ENCODE measurements at regions not wholly inside any gene's neighbourhood (a gene's known extent, or its start where the extent isn't known, plus 50 kb on each side); places are given as distances from the start of the nearest gene placed in this dataset.
A peak's percentile ranks its signal among the peaks of the same experiment; 100 is the strongest.

DNA sequence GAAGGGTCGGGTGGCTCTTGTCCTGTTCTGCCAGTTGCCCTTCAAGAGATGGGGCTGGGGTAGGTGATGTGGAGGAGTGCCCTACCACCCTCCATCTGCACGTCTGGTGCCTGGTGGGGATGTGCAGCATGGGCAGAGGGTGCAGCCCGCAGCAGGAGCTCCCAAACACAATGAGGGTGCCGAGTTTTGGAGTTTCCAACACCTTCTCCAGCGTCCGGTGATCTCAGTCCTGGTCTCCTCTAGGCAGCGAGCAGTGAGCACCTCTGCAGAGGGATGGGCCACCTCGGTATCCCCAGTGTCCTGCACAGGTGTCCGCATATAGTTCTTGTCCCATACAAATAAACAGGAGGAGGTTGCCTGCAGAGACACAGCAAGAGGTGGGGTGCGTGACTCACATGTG lies 136.0 kb downstream of the ENGASE start:
- H3K36me3 Mint-ChIP-seq: no peaks in the 10 kb centered on the region
- peaks cover 0 to 2% (median 0%) of the 10 kb centered on the region in 4 donors for H3K4me1 Mint-ChIP-seq
- peaks cover 9% of the 10 kb centered on the region for H3K27me3 Mint-ChIP-seq
- no peaks in the 10 kb centered on the region for H3K9me3 ChIP-seq (ENCODE audit: control insufficient read depth in 2 of 2, low read length in 2 of 2)
- no peak overlapping the region for H3K27ac Mint-ChIP-seq
- no peaks in the 10 kb centered on the region for H3K27me3 ChIP-seq (ENCODE audit: control insufficient read depth, insufficient read depth, low read length)
- H3K4me3 ChIP-seq (ENCODE audit: low read depth, low read length): no peak overlapping the region
- DNase-seq (no peak), ATAC-seq (ENCODE audit: low read depth in 2 of 2) (no peak)
- no peak overlapping the region for H3K4me3 Mint-ChIP-seq
- no peaks in the 10 kb centered on the region for H3K36me3 ChIP-seq (ENCODE audit: control insufficient read depth, insufficient read depth, low read length)
- H3K4me1 ChIP-seq (ENCODE audit: control insufficient read depth, insufficient read depth, low read length, poor library complexity, severe bottlenecking): no peaks in the 10 kb centered on the region
- no peak overlapping the region for H3K27ac ChIP-seq (ENCODE audit: insufficient read depth, low read length, poor library complexity, severe bottlenecking)
- no peaks in the 10 kb centered on the region for H3K9me3 Mint-ChIP-seq

DNA sequence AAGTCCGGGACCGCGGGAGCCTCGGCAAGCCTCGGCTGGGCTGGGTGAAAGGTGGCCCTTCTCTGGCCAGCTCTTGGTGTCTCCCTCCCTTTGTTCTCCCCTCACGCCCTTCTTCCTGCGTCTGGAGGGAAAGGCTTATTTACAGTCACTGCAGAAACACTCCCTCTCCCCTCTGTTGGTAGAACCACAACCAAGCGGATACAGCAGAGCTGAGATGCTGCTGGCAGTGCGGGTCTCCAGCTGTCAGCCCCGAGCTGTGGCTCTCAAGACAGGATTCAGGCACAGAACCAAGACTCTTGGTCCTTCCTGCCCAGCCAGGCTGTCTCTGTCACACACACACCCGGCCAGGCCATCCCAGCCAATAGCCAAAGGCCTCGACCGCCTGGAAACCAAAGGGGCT lies 133.3 kb downstream of the ENGASE start:
- Histone ChIP-seq H3K4me1 (ENCODE audit: control insufficient read depth, insufficient read depth, low read length, poor library complexity, severe bottlenecking) (no peaks in the 10 kb centered on the region), H3K9me3 (ENCODE audit: control insufficient read depth in 2 of 2, low read length in 2 of 2) (no peaks in the 10 kb centered on the region), H3K27ac (ENCODE audit: insufficient read depth, low read length, poor library complexity, severe bottlenecking) (no peak overlapping the region), H3K4me3 (ENCODE audit: low read depth, low read length) (no peak overlapping the region), H3K27me3 (ENCODE audit: control insufficient read depth, insufficient read depth, low read length) (no peaks in the 10 kb centered on the region), H3K36me3 (ENCODE audit: control insufficient read depth, insufficient read depth, low read length) (no peaks in the 10 kb centered on the region)
- H3K27me3 Mint-ChIP-seq: peaks cover 5% of the 10 kb centered on the region
- H3K9me3 Mint-ChIP-seq: no peaks in the 10 kb centered on the region
- DNase-seq (no peak), ATAC-seq (ENCODE audit: low read depth in 2 of 2) (no peak)
- peaks cover 0 to 2% (median 0%) of the 10 kb centered on the region in 4 donors for H3K4me1 Mint-ChIP-seq
- H3K36me3 Mint-ChIP-seq: no peaks in the 10 kb centered on the region
- no peak overlapping the region for H3K27ac Mint-ChIP-seq
- no peak overlapping the region for H3K4me3 Mint-ChIP-seq

DNA sequence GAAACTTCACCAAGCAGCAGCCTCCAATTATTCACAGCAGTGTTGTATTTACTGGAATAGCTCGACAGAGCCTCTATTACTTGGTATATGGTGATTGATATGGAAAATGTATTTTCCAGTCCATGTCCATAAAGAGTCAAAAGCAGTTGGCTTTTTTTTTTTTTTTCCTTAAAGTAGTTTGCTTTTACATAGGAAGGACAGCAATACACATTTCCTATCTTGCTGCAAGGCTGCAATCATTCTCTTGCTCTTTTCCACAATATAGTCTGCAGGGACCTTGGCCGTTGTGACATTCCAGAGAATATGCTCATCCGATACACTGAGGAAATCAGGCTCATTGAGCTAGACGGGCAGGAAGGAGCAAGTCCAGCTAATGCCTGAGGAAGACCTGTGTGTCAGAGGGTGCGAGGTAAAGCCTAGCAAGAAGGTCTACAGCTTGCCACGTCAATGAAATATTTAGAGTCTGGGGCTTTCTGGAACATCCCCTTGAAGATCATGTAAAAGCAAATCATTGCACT lies 131.1 kb downstream of the ENGASE start:
- no peaks in the 10 kb centered on the region for H3K27me3 ChIP-seq (ENCODE audit: control insufficient read depth, insufficient read depth, low read length)
- no peak overlapping the region for H3K27ac ChIP-seq (ENCODE audit: insufficient read depth, low read length, poor library complexity, severe bottlenecking)
- no peaks in the 10 kb centered on the region for H3K9me3 ChIP-seq (ENCODE audit: control insufficient read depth in 2 of 2, low read length in 2 of 2)
- Mint-ChIP-seq H3K27me3 (peaks cover 11% of the 10 kb centered on the region), H3K9me3 (no peaks in the 10 kb centered on the region), H3K4me1 (peaks cover 0 to 2% (median 0%) of the 10 kb centered on the region in 4 donors), H3K4me3 (no peak overlapping the region), H3K27ac (no peak overlapping the region), H3K36me3 (no peaks in the 10 kb centered on the region)
- no peak overlapping the region for H3K4me3 ChIP-seq (ENCODE audit: low read depth, low read length)
- ATAC-seq (ENCODE audit: low read depth in 2 of 2) (no peak), DNase-seq (no peak)
- H3K36me3 ChIP-seq (ENCODE audit: control insufficient read depth, insufficient read depth, low read length): no peaks in the 10 kb centered on the region
- H3K4me1 ChIP-seq (ENCODE audit: control insufficient read depth, insufficient read depth, low read length, poor library complexity, severe bottlenecking): no peaks in the 10 kb centered on the region

DNA sequence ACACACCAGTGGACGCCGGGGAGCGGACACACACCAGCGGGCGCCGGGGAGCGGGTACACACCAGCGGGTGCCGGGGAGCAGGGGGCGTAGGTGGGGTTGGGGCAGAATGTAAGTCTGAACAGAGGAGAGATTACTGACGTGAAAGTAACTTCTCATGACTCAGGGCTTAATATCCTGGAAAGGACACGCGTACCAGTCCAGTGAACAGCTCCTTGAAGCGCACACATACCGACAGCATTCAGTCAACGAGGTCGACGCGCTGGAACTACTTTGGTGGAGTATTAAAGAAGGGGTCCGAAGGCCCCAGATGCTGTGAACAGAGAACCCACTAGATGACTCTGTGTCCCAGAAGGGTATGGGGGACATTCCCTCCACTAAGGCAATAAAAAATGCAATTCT lies 129.6 kb downstream of the ENGASE start:
- Histone ChIP-seq H3K4me3 (ENCODE audit: low read depth, low read length) (no peak overlapping the region), H3K36me3 (ENCODE audit: control insufficient read depth, insufficient read depth, low read length) (no peaks in the 10 kb centered on the region), H3K27ac (ENCODE audit: insufficient read depth, low read length, poor library complexity, severe bottlenecking) (no peak overlapping the region), H3K9me3 (ENCODE audit: control insufficient read depth in 2 of 2, low read length in 2 of 2) (no peaks in the 10 kb centered on the region), H3K4me1 (ENCODE audit: control insufficient read depth, insufficient read depth, low read length, poor library complexity, severe bottlenecking) (no peaks in the 10 kb centered on the region), H3K27me3 (ENCODE audit: control insufficient read depth, insufficient read depth, low read length) (no peaks in the 10 kb centered on the region)
- H3K27me3 Mint-ChIP-seq: peaks cover 6% of the 10 kb centered on the region
- no peak overlapping the region for H3K4me3 Mint-ChIP-seq
- no peaks in the 10 kb centered on the region for H3K9me3 Mint-ChIP-seq
- DNase-seq: no peak
- no peaks in the 10 kb centered on the region for H3K36me3 Mint-ChIP-seq
- no peak overlapping the region for H3K27ac Mint-ChIP-seq
- peaks cover 0 to 2% (median 0%) of the 10 kb centered on the region in 4 donors for H3K4me1 Mint-ChIP-seq
- no peak for ATAC-seq (ENCODE audit: low read depth in 2 of 2)

DNA sequence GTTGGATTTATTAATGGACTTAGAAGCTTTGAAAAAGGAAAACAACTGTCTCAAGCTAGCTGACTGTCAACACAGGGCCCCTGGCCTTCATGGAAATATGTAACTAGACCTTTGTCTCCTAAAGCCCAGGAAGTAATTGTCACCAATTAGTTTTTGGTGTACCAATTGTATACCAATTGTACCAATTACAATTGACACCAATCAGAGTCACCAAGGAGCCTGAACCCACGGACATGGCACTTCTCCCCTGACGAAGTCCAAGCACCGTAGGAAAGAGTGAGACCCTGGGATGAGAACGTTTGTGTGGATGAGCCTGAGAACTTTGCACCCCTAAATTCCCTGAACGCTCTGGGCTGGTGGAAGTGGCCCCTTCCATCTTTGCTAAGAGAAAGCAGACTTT lies 129.0 kb downstream of the ENGASE start:
- Histone ChIP-seq H3K4me3 (ENCODE audit: low read depth, low read length) (no peak overlapping the region), H3K27ac (ENCODE audit: insufficient read depth, low read length, poor library complexity, severe bottlenecking) (no peak overlapping the region), H3K4me1 (ENCODE audit: control insufficient read depth, insufficient read depth, low read length, poor library complexity, severe bottlenecking) (no peaks in the 10 kb centered on the region), H3K27me3 (ENCODE audit: control insufficient read depth, insufficient read depth, low read length) (no peaks in the 10 kb centered on the region), H3K36me3 (ENCODE audit: control insufficient read depth, insufficient read depth, low read length) (no peaks in the 10 kb centered on the region), H3K9me3 (ENCODE audit: control insufficient read depth in 2 of 2, low read length in 2 of 2) (no peaks in the 10 kb centered on the region)
- no peak overlapping the region for H3K27ac Mint-ChIP-seq
- no peaks in the 10 kb centered on the region for H3K36me3 Mint-ChIP-seq
- DNase-seq (no peak), ATAC-seq (ENCODE audit: low read depth in 2 of 2) (no peak)
- H3K4me3 Mint-ChIP-seq: no peak overlapping the region
- H3K4me1 Mint-ChIP-seq: no peaks in the 10 kb centered on the region
- H3K27me3 Mint-ChIP-seq: peaks cover 6% of the 10 kb centered on the region
- H3K9me3 Mint-ChIP-seq: no peaks in the 10 kb centered on the region

DNA sequence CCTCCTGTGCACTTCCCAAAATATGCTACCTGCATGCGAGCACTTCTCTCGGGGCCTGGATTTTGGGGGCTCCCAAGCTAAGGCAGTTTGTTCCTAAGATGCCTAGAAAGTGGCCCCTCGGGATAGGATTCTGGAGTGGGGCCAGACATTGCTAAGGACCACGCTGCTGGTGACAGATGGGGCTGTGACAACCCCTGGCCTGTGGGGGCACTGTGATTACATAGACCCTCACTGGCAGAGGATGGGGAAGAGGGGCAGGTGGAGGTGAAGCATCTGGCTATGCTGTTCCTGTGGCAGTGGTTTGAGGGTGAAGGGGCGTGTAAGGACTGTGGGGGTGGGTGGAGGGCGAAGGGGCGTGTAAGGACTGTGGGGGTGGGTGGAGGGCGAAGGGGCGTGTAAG lies 128.4 kb downstream of the ENGASE start:
- H3K27me3 Mint-ChIP-seq: peaks cover 6% of the 10 kb centered on the region
- no peaks in the 10 kb centered on the region for H3K36me3 Mint-ChIP-seq
- no peaks in the 10 kb centered on the region for H3K9me3 Mint-ChIP-seq
- no peak for DNase-seq
- Histone ChIP-seq H3K4me3 (ENCODE audit: low read depth, low read length) (no peak overlapping the region), H3K27me3 (ENCODE audit: control insufficient read depth, insufficient read depth, low read length) (no peaks in the 10 kb centered on the region), H3K36me3 (ENCODE audit: control insufficient read depth, insufficient read depth, low read length) (no peaks in the 10 kb centered on the region), H3K27ac (ENCODE audit: insufficient read depth, low read length, poor library complexity, severe bottlenecking) (no peak overlapping the region), H3K9me3 (ENCODE audit: control insufficient read depth in 2 of 2, low read length in 2 of 2) (no peaks in the 10 kb centered on the region), H3K4me1 (ENCODE audit: control insufficient read depth, insufficient read depth, low read length, poor library complexity, severe bottlenecking) (no peaks in the 10 kb centered on the region)
- no peak overlapping the region for H3K4me3 Mint-ChIP-seq
- H3K4me1 Mint-ChIP-seq: no peaks in the 10 kb centered on the region
- H3K27ac Mint-ChIP-seq: no peak overlapping the region
- ATAC-seq (ENCODE audit: low read depth in 2 of 2): no peak

DNA sequence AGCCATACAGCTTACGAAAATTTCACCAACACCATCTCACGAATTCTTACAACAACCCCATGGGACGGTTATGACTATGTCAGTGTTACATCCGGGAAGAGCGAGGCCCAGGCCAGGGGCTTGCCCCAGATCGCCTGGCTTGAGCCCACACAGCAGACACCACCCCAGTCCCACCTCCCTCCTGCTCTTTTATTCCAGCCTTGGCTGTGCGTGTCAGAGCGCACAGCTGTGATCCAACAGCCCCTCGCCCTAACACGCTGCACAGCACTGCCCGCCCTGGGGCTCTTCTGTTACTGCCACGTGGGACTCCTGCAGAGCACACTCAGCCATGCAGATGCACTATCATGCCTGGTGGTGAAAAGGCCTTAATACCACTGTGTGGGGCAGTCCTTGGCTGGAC lies 127.9 kb downstream of the ENGASE start:
- Mint-ChIP-seq H3K9me3 (no peaks in the 10 kb centered on the region), H3K36me3 (no peaks in the 10 kb centered on the region), H3K4me3 (no peak overlapping the region), H3K27ac (no peak overlapping the region), H3K4me1 (no peaks in the 10 kb centered on the region), H3K27me3 (peaks cover 6% of the 10 kb centered on the region)
- no peak for ATAC-seq (ENCODE audit: low read depth in 2 of 2)
- no peak overlapping the region for H3K27ac ChIP-seq (ENCODE audit: insufficient read depth, low read length, poor library complexity, severe bottlenecking)
- no peaks in the 10 kb centered on the region for H3K36me3 ChIP-seq (ENCODE audit: control insufficient read depth, insufficient read depth, low read length)
- H3K9me3 ChIP-seq (ENCODE audit: control insufficient read depth in 2 of 2, low read length in 2 of 2): no peaks in the 10 kb centered on the region
- no peak for DNase-seq
- no peaks in the 10 kb centered on the region for H3K4me1 ChIP-seq (ENCODE audit: control insufficient read depth, insufficient read depth, low read length, poor library complexity, severe bottlenecking)
- no peaks in the 10 kb centered on the region for H3K27me3 ChIP-seq (ENCODE audit: control insufficient read depth, insufficient read depth, low read length)
- no peak overlapping the region for H3K4me3 ChIP-seq (ENCODE audit: low read depth, low read length)

DNA sequence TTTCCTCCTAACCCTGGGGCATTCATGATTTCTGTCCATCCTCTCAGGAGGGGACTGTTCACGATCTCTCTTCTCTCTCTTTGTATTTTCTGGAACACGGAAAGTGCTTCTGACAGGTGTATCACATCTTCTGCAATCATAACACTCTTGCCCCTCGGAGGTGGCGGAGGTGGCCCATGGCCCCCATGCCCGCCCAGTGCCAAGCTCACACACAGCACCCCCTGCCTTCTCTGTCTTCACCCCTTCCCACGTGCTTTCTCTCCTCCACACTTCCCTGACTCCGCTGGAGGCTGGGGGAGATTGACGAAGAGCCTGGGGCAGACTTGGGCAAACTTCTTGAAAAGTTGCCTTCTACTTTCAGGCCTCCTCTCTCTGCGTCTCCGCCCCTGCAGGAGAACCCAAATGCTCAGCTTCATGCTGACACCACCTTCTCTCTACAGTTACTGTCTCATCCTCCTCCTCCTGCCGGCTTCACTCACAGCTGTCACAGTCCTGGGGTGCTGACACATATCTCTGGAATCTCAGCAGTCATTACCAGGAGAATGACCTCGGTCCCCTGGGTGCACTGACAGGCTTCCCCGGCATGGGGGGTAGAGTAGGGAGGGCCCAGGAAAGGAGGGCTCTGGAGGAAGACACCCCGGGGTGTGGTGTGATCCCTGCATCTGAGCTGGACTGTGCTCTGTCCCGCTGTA lies 127.1 kb downstream of the ENGASE start:
- H3K27me3 Mint-ChIP-seq: peaks cover 6% of the 10 kb centered on the region
- no peak for ATAC-seq (ENCODE audit: low read depth in 2 of 2)

More for the DNA sequence above, 127.1 kb downstream of the ENGASE start:
- Histone ChIP-seq H3K4me1 (ENCODE audit: control insufficient read depth, insufficient read depth, low read length, poor library complexity, severe bottlenecking) (no peaks in the 10 kb centered on the region), H3K27ac (ENCODE audit: insufficient read depth, low read length, poor library complexity, severe bottlenecking) (no peak overlapping the region), H3K27me3 (ENCODE audit: control insufficient read depth, insufficient read depth, low read length) (no peaks in the 10 kb centered on the region), H3K9me3 (ENCODE audit: control insufficient read depth in 2 of 2, low read length in 2 of 2) (no peaks in the 10 kb centered on the region), H3K4me3 (ENCODE audit: low read depth, low read length) (no peak overlapping the region), H3K36me3 (ENCODE audit: control insufficient read depth, insufficient read depth, low read length) (no peaks in the 10 kb centered on the region)
- DNase-seq: no peak
- H3K4me3 Mint-ChIP-seq: no peak overlapping the region
- H3K9me3 Mint-ChIP-seq: no peaks in the 10 kb centered on the region
- peak overlapping the region in 1 of 3 donors; percentile 83 for H3K27ac Mint-ChIP-seq
- H3K36me3 Mint-ChIP-seq: no peaks in the 10 kb centered on the region
- no peaks in the 10 kb centered on the region for H3K4me1 Mint-ChIP-seq

All from CD4-positive, CD25-positive, alpha-beta regulatory T cell (primary cell).